ENCODE measurements at regions not wholly inside any gene's neighbourhood (a gene's known extent, or its start where the extent isn't known, plus 50 kb on each side); places are given as distances from the start of the nearest gene placed in this dataset.
"Not testable (repeated sequence)": the region's sequence is repeated elsewhere in the genome, so short reads cannot be mapped to it uniquely, and the experiment has no call there.

DNA sequence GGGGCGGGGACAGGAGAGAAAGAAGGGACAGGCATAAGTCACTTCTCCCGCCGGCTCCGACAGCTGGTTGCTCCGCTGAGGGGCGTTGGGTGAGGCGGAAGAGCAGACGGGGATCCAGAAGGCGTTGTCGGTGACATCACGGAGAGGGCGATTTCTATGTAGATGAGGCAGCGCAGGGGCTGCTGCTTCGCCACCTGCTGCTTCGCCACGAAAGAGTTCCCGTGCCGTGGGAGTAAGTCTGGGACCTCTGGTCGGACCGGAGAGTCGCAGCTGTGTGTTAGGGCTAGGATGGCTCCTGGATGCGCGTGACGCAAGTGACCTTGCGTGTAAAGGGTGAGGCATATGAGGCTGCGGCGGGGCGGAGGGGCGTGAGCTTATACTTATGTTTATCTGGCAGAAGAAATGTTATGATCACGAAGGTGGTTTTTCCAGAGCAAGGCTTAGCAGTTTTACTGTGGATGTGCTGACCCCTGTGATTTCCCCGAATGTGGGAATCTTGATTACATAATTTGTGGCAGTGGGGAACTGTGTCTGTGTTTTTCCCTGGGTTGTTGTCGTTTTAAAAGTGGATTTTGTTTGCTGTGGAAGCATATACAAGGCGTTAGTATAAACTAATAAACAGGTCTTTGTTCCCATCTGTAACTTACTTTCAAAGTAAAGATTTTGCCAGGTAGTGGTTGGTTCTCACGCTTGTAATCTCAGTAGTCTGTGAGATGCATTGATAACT is 52.8 kb downstream of the PPIAL4A start:
- TF ChIP-seq TEAD3 (CRISPR knock-in tag; optimal IDR thresholded peaks at IDR 0.05; ENCODE audit: borderline replicate concordance): not testable (repeated sequence)
- TF ChIP-seq, protein P1, sequence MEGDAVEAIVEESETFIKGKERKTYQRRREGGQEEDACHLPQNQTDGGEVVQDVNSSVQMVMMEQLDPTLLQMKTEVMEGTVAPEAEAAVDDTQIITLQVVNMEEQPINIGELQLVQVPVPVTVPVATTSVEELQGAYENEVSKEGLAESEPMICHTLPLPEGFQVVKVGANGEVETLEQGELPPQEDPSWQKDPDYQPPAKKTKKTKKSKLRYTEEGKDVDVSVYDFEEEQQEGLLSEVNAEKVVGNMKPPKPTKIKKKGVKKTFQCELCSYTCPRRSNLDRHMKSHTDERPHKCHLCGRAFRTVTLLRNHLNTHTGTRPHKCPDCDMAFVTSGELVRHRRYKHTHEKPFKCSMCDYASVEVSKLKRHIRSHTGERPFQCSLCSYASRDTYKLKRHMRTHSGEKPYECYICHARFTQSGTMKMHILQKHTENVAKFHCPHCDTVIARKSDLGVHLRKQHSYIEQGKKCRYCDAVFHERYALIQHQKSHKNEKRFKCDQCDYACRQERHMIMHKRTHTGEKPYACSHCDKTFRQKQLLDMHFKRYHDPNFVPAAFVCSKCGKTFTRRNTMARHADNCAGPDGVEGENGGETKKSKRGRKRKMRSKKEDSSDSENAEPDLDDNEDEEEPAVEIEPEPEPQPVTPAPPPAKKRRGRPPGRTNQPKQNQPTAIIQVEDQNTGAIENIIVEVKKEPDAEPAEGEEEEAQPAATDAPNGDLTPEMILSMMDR (CRISPR knock-in tag; IDR thresholded peaks at IDR 0.05): not testable (repeated sequence)

Data from HepG2 (cell line).